ENCODE measurements at regions not wholly inside any gene's neighbourhood (a gene's known extent, or its start where the extent isn't known, plus 50 kb on each side); places are given as distances from the start of the nearest gene placed in this dataset.

DNA sequence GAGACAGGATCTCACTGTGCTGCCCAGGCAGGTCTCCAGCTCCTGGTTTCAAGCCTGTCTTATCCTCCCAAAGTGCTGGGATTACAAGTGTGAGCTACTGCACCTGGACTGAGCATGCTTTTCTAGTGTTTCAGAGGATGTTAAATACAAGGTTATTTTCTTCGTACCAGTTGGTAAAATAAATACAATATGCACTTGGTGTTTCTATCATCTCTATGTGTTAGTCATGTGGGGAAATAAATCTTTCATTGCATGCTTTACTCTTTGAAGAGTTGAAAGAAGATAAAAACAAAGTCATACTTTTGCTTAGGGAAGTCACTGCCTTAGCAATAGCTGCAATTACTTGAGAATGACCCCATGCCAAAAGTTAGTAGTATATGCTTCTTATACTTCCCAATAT is 162.3 kb downstream of the PCDH7 start:
- DNase-seq (ENCODE audit: low spot score) (no peak), ATAC-seq (ENCODE audit: low FRiP score) (no peak)
- TF ChIP-seq CTCF (IDR thresholded peaks at IDR 0.05) = no peak

DNA sequence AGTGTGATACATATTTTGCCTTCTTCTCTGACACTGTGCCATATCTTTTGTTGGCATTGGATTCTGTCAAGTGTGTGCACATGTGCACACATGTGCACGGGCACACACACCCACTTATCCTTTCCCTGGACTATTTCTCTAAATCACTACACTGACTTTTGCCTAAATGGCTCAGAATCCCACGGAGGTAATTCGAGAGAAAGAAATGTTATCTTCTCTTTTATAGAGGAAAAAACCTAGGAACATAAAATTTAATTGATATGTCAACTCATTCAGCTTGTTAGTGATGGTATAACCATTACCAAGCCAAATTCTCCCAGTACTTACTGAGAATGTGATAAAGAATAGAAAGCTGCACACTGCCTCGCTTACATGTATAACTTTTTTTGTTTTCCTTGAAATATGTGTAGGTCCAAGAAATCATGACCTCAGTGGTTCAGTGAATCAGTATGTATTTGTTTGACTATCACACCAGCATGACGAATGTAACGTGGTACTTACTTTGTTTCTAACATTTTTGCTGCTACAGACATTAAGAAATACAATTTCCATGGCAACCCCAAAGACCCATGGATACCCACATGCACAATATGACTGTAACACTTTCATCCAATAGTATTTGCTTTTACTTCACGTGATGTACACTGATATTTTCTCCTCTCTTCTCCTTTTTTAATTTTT is 163.0 kb downstream of the PCDH7 start:
- no peak for ATAC-seq (ENCODE audit: low FRiP score)
- TF ChIP-seq CTCF (IDR thresholded peaks at IDR 0.05) = no peak
- DNase-seq (ENCODE audit: low spot score) = no peak

- ATAC-seq (ENCODE audit: low FRiP score) = no peak
- no peak for DNase-seq (ENCODE audit: low spot score)
- TF ChIP-seq CTCF (IDR thresholded peaks at IDR 0.05) = no peak
These were observed 181.6 kb downstream of the PCDH7 start for GRCh38 chr4:30901461-30902451.

- ATAC-seq (ENCODE audit: low FRiP score) = no peak
- no peak for TF ChIP-seq CTCF (IDR thresholded peaks at IDR 0.05)
- DNase-seq (ENCODE audit: low spot score) = no peak
These were observed 183.5 kb downstream of the PCDH7 start for GRCh38 chr4:30903502-30904214.

- no peak for TF ChIP-seq CTCF (IDR thresholded peaks at IDR 0.05)
- DNase-seq (ENCODE audit: low spot score) (no peak), ATAC-seq (ENCODE audit: low FRiP score) (no peak)
These were observed 184.0 kb downstream of the PCDH7 start for GRCh38 chr4:30904215-30904555.

- DNase-seq (ENCODE audit: low spot score) = no peak
- no peak for TF ChIP-seq CTCF (IDR thresholded peaks at IDR 0.05)
- no peak for ATAC-seq (ENCODE audit: low FRiP score)
These were observed 184.4 kb downstream of the PCDH7 start for GRCh38 chr4:30904588-30904987.

Data from omental fat pad (tissue), 3 donors.